ENCODE measurements at regions not wholly inside any gene's neighbourhood (a gene's known extent, or its start where the extent isn't known, plus 50 kb on each side); places are given as distances from the start of the nearest gene placed in this dataset.

GRCh38 chr20:56711018-56711417 is 81.9 kb downstream of the TFAP2C start:
- H3K18ac ChIP-seq (ENCODE audit: insufficient read length, low read depth, low read length), result no peak overlapping the region
- no peaks in the 10 kb centered on the region for H3K9me3 ChIP-seq (ENCODE audit: control insufficient read depth, low read depth, low read length)
- Mint-ChIP-seq H3K27ac (peak overlapping the region in 1 of 3 experiments; percentile 83; a peak in 1 of 7 replicates), H3K4me1 (peaks cover 37 to 44% of the 10 kb centered on the region in 2 experiments), H3K9me3 (no peaks in the 10 kb centered on the region; a peak in 1 of 5 replicates), H3K36me3 (ENCODE audit: insufficient read depth in 1 of 3, low read depth in 3 of 3) (no peaks in the 10 kb centered on the region; a peak in 1 of 7 replicates), H3K27me3 (ENCODE audit: low read depth) (peaks cover 5% of the 10 kb centered on the region), H3K4me3 (no peak overlapping the region)
- H3K4me1 ChIP-seq (ENCODE audit: insufficient read depth, low read length), result no peaks in the 10 kb centered on the region; the same call in none of the 2 replicates
- H2BK120ac ChIP-seq (ENCODE audit: low read depth, low read length, poor library complexity, severe bottlenecking), result no peak overlapping the region
- H3T11ph ChIP-seq (ENCODE audit: low read length), result no peak overlapping the region
- H3K4ac ChIP-seq (ENCODE audit: low read depth, low read length), result no peak overlapping the region
- no peak overlapping the region for H2AFZ ChIP-seq (ENCODE audit: low read length)
- H3K27me3 ChIP-seq (ENCODE audit: insufficient read depth, low read length), result 0 out of 2 replicates have a peak, but pooled peaks cover 2% of the 10 kb centered on the region
- no peaks in the 10 kb centered on the region for H3K79me2 ChIP-seq (ENCODE audit: insufficient read depth, low read length)
- H3K56ac ChIP-seq (ENCODE audit: insufficient read length, low read depth, low read length), result no peak overlapping the region
- H2BK20ac ChIP-seq (ENCODE audit: low read depth, low read length, poor library complexity, severe bottlenecking), result no peak overlapping the region
- DNase-seq, result no peak
- H3K23me2 ChIP-seq (ENCODE audit: insufficient read length, low read depth, low read length, poor library complexity, severe bottlenecking), result no peaks in the 10 kb centered on the region
- H2BK5ac ChIP-seq (ENCODE audit: insufficient read length, low read length), result no peak overlapping the region
- H2AK5ac ChIP-seq (ENCODE audit: insufficient read length, low read length), result no peak overlapping the region
- H4K20me1 ChIP-seq (ENCODE audit: control insufficient read depth, insufficient read depth, insufficient read length), result no peaks in the 10 kb centered on the region
- no peak overlapping the region for H4K8ac ChIP-seq (replicated peaks; ENCODE audit: insufficient read length, low read depth, low read length)
- H4K5ac ChIP-seq (ENCODE audit: insufficient read length, low read depth, low read length), result peak overlapping the region; percentile 66
- TF ChIP-seq CTCF (conservative IDR thresholded peaks at IDR 0.05), result no peak
- H3K4me2 ChIP-seq (ENCODE audit: insufficient read depth, insufficient read length, low read length), result no peak overlapping the region
- H2BK15ac ChIP-seq (ENCODE audit: low read depth, low read length), result no peak overlapping the region
- no peak overlapping the region for H3K9ac ChIP-seq (ENCODE audit: extremely low read depth, insufficient read length, low read length)
- H2BK12ac ChIP-seq (ENCODE audit: insufficient read length, low read depth, low read length), result peak overlapping the region; percentile 29
- H3K23ac ChIP-seq (ENCODE audit: insufficient read length, low read depth, low read length), result no peak overlapping the region
- no peaks in the 10 kb centered on the region for H3K79me1 ChIP-seq (ENCODE audit: insufficient read depth, low read depth, low read length, poor library complexity, severe bottlenecking)
- no peak overlapping the region for H3K27ac ChIP-seq (ENCODE audit: insufficient read length, low read depth, low read length)
- WGBS (ENCODE audit: extremely low coverage, insufficient read length, low lambda C conversion rate), result no CpG with 5 or more reads among the region's 6 CpGs
- H4K91ac ChIP-seq (ENCODE audit: insufficient read length, low read depth, low read length), result no peak overlapping the region
- no peak overlapping the region for H3K14ac ChIP-seq (ENCODE audit: insufficient read depth, low read length)
